Peyer's patch (tissue), 4 donors: ENCODE measurements at regions not wholly inside any gene's neighbourhood (a gene's known extent, or its start where the extent isn't known, plus 50 kb on each side); places are given as distances from the start of the nearest gene placed in this dataset.

ENCODE experiments used
- DNase-seq, 3 donors: peaks; one replicate each; pipeline ENCODE4 v3.0.0-alpha.2; 2017 to 2019
- H3K27ac ChIP-seq, 4 donors: fragments of 200-600 bp; sonication (generic); one replicate each; pipeline ENCODE4 v1.5.1; 2016 to 2019
- H3K27me3 ChIP-seq, 2 donors: fragments of 200-600 bp; sonication (generic); one replicate each; pipeline ENCODE4 v1.5.1; 2019
- H3K36me3 ChIP-seq, 3 donors: fragments of 200-600 bp; sonication (generic); one replicate each; pipeline ENCODE4 v1.5.1; 2016 to 2019
- H3K4me1 ChIP-seq, 4 donors: fragments of 200-600 bp; sonication (generic); one replicate each; pipeline ENCODE4 v1.5.1; 2016 to 2019
- H3K4me3 ChIP-seq, 4 donors: fragments of 200-600 bp; sonication (generic); 1 replicate in 3 of 4; 2 replicates in 1 of 4; pipeline ENCODE4 v1.5.1; 2016 to 2019; ENCODE audit warnings: mild to moderate bottlenecking in 1 of 4
- H3K9me3 ChIP-seq, 4 donors: fragments of 200-600 bp; sonication (generic); one replicate each; pipeline ENCODE4 v1.5.1; 2016 to 2019; ENCODE audit warnings: mild to moderate bottlenecking in 1 of 4
- CTCF ChIP-seq, 6 experiments: fragments of 450-650 bp in 4 of 6; fragments of 200-600 bp in 2 of 6; sonication (generic) in 1 of 6; IDR thresholded peaks; one replicate each; pipeline ENCODE4 v1.5.1; 2017 to 2019; ENCODE audit warnings: antibody characterized with exemption in 6 of 6, mild to moderate bottlenecking in 3 of 6, moderate library complexity in 1 of 6
- POLR2A ChIP-seq, 2 donors: fragments of 450-650 bp; IDR thresholded peaks; one replicate each; pipeline ENCODE4 v1.5.1; 2017; ENCODE audit warnings: antibody characterized with exemption in 2 of 2, mild to moderate bottlenecking in 2 of 2, moderate library complexity in 2 of 2

DNA sequence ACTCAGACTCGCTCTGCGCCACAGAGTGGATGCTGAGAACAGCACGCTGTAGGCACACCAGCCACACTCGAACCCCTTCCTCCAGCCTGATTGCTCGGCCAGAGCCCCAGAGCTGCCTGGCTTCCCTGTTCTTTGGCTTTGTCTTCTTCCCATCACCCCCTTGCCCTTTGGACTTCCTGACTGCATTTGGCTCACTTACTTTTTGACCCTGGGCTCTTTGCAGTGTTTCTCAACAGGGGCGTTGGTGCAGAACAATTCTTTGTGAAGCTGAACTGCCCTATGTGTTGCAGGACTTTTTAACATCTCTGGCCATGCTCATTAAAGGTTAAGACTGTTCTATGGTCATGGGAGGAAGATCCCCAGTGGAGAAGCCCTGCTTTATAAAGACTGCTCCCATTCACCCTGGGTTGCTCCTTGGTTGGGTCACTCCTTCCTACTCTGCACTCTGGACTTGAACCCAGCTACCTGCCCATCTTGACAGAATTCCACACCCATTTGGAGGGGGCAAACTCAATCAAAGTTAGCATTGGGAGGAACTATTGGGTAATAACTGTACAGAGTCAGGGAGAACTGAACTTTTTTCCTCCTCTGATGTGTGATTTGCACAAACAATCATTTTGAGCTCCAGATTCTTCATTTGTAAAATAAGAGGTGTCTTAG, 127.7 kb upstream of the PLEKHG7 start:
- Histone ChIP-seq H3K4me1 (peaks cover 0 to 4% (median 0%) of the 10 kb centered on the region in 4 donors), H3K27ac (peak overlapping the region in 1 of 4 donors; percentile 43), H3K4me3 (no peak overlapping the region), H3K27me3 (no peaks in the 10 kb centered on the region), H3K9me3 (no peaks in the 10 kb centered on the region), H3K36me3 (no peaks in the 10 kb centered on the region)
- peak in 1 of 3 donors; percentile 68 for DNase-seq
- TF ChIP-seq CTCF (IDR thresholded peaks at IDR 0.05): no peak
- no peak for TF ChIP-seq POLR2A (IDR thresholded peaks at IDR 0.05)

DNA sequence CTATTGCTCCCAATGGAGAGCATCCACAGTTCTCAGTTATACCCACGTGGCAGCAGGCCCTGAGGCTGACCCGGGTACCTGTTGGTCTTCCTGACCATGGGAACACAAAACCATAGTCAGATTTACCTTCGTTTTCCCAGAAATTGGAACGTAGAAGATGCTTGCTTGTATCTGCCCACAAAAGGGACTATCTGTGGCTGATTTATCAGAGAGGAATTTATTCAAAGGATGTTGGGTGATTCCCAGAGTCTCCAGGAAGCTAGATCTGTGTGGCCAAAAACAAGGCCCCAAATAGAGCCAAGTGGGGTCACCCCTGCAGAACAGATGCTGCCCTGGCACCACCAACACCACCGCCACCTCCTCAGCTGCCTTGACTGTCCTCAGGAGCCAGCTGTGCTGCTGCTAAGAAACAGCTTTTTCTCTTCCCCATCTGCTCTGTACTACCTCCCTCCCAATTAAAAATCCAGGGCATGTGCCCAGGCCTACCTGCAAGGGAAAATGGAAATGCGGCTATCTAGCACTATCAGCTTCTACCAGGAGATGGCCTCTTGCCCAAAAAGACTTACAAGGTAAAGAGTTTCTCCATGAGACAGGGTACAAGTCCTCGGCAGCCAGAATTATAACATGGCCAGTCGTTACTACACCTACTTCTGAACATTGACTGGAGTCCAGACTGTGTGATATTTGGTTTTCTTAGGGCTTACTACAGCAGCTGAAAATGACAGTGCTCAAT, 128.6 kb upstream of the PLEKHG7 start:
- Histone ChIP-seq H3K4me1 (peaks cover 0 to 5% (median 0%) of the 10 kb centered on the region in 4 donors), H3K4me3 (no peak overlapping the region), H3K36me3 (no peaks in the 10 kb centered on the region), H3K9me3 (no peaks in the 10 kb centered on the region), H3K27ac (peak overlapping the region in 1 of 4 donors; percentile 34), H3K27me3 (no peaks in the 10 kb centered on the region)
- TF ChIP-seq CTCF (IDR thresholded peaks at IDR 0.05) (peak in 3 of 6 experiments; percentile 19 to 29 (median 28)), POLR2A (IDR thresholded peaks at IDR 0.05) (no peak)
- DNase-seq: no peak

DNA sequence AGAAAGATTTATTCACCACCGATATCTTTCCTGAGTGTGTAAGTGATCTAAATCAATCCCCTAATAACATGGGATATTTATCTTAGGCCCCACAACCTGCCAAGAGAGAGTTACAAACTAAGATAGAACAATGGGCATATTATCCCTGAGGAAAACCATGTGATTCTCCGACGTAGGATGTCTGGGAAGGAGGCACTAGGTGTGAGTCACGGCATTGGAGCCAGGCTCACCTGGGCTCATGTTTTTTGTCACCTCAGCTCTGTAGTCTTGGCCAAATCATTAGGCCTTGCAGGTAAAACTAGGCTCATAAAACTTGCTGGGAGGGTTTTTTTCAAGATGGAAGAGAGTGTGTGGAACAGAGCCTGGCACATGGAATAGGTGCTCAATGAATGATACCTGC, 129.7 kb upstream of the PLEKHG7 start:
- no peak for DNase-seq
- no peaks in the 10 kb centered on the region for H3K36me3 ChIP-seq
- H3K4me1 ChIP-seq: peaks cover 0 to 5% (median 0%) of the 10 kb centered on the region in 4 donors
- no peaks in the 10 kb centered on the region for H3K27me3 ChIP-seq
- H3K4me3 ChIP-seq: no peak overlapping the region
- TF ChIP-seq CTCF (IDR thresholded peaks at IDR 0.05): no peak
- TF ChIP-seq POLR2A (IDR thresholded peaks at IDR 0.05): no peak
- H3K27ac ChIP-seq: no peak overlapping the region
- H3K9me3 ChIP-seq: no peaks in the 10 kb centered on the region

- no peak overlapping the region for H3K27ac ChIP-seq
- peaks cover 0 to 5% (median 0%) of the 10 kb centered on the region in 4 donors for H3K4me1 ChIP-seq
- H3K36me3 ChIP-seq: no peaks in the 10 kb centered on the region
- no peak for DNase-seq
- H3K9me3 ChIP-seq: no peaks in the 10 kb centered on the region
- no peaks in the 10 kb centered on the region for H3K27me3 ChIP-seq
- TF ChIP-seq CTCF (IDR thresholded peaks at IDR 0.05) (no peak), POLR2A (IDR thresholded peaks at IDR 0.05) (no peak)
- H3K4me3 ChIP-seq: no peak overlapping the region
Measured at GRCh38 chr12:92571844-92572543, 130.8 kb upstream of the PLEKHG7 start.

GRCh38 chr12:92571169-92571568, 131.6 kb upstream of the PLEKHG7 start:
- no peak for DNase-seq
- Histone ChIP-seq H3K27ac (no peak overlapping the region), H3K27me3 (no peaks in the 10 kb centered on the region), H3K36me3 (no peaks in the 10 kb centered on the region), H3K4me3 (no peak overlapping the region), H3K9me3 (no peaks in the 10 kb centered on the region), H3K4me1 (peaks cover 0 to 5% (median 0%) of the 10 kb centered on the region in 4 donors)
- no peak for TF ChIP-seq CTCF (IDR thresholded peaks at IDR 0.05)
- TF ChIP-seq POLR2A (IDR thresholded peaks at IDR 0.05): no peak
